ENCODE measurements at regions not wholly inside any gene's neighbourhood (a gene's known extent, or its start where the extent isn't known, plus 50 kb on each side); places are given as distances from the start of the nearest gene placed in this dataset.

- DNase-seq (ENCODE audit: low read depth in 4 of 4, low spot score in 2 of 4), result no peak
Measured at GRCh38 chr3:41018855-41019254, 180.4 kb upstream of the CTNNB1 start.

GRCh38 chr3:41024031-41024836 is 175.1 kb upstream of the CTNNB1 start:
- DNase-seq (ENCODE audit: low read depth in 4 of 4, low spot score in 2 of 4), result no peak

GRCh38 chr3:41026394-41027177 is 172.7 kb upstream of the CTNNB1 start:
- DNase-seq (ENCODE audit: low read depth in 4 of 4, low spot score in 2 of 4), result peak in 2 of 4 donors; percentile 22 to 48

- no peak for DNase-seq (ENCODE audit: low read depth in 4 of 4, low spot score in 2 of 4)
Measured at GRCh38 chr3:41029356-41029755, 169.9 kb upstream of the CTNNB1 start.

GRCh38 chr3:41030220-41030619 is 169.1 kb upstream of the CTNNB1 start:
- DNase-seq (ENCODE audit: low read depth in 4 of 4, low spot score in 2 of 4), result no peak

GRCh38 chr3:41031401-41031800 is 167.9 kb upstream of the CTNNB1 start:
- DNase-seq (ENCODE audit: low read depth in 4 of 4, low spot score in 2 of 4), result no peak

- no peak for DNase-seq (ENCODE audit: low read depth in 4 of 4, low spot score in 2 of 4)
Measured at GRCh38 chr3:41033956-41034519, 165.3 kb upstream of the CTNNB1 start.

GRCh38 chr3:41035456-41036022 is 163.8 kb upstream of the CTNNB1 start:
- no peak for DNase-seq (ENCODE audit: low read depth in 4 of 4, low spot score in 2 of 4)

- DNase-seq (ENCODE audit: low read depth in 4 of 4, low spot score in 2 of 4), result no peak
Measured at GRCh38 chr3:41037651-41038334, 161.5 kb upstream of the CTNNB1 start.

- DNase-seq (ENCODE audit: low read depth in 4 of 4, low spot score in 2 of 4), result no peak
Measured at GRCh38 chr3:41040256-41040655, 159.0 kb upstream of the CTNNB1 start.

GRCh38 chr3:41041462-41041861 is 157.8 kb upstream of the CTNNB1 start:
- no peak for DNase-seq (ENCODE audit: low read depth in 4 of 4, low spot score in 2 of 4)

GRCh38 chr3:41041899-41042298 is 157.4 kb upstream of the CTNNB1 start:
- DNase-seq (ENCODE audit: low read depth in 4 of 4, low spot score in 2 of 4), result no peak

- no peak for DNase-seq (ENCODE audit: low read depth in 4 of 4, low spot score in 2 of 4)
Measured at GRCh38 chr3:41044523-41044922, 154.8 kb upstream of the CTNNB1 start.

- DNase-seq (ENCODE audit: low read depth in 4 of 4, low spot score in 2 of 4), result no peak
Measured at GRCh38 chr3:41045491-41045890, 153.8 kb upstream of the CTNNB1 start.

- no peak for DNase-seq (ENCODE audit: low read depth in 4 of 4, low spot score in 2 of 4)
Measured at GRCh38 chr3:41050144-41050543, 149.2 kb upstream of the CTNNB1 start.

GRCh38 chr3:41053220-41053619 is 146.1 kb upstream of the CTNNB1 start:
- no peak for DNase-seq (ENCODE audit: low read depth in 4 of 4, low spot score in 2 of 4)

- no peak for DNase-seq (ENCODE audit: low read depth in 4 of 4, low spot score in 2 of 4)
Measured at GRCh38 chr3:41060106-41060505, 139.2 kb upstream of the CTNNB1 start.

GRCh38 chr3:41064070-41064469 is 135.2 kb upstream of the CTNNB1 start:
- DNase-seq (ENCODE audit: low read depth in 4 of 4, low spot score in 2 of 4), result no peak

GRCh38 chr3:41064526-41064925 is 134.8 kb upstream of the CTNNB1 start:
- no peak for DNase-seq (ENCODE audit: low read depth in 4 of 4, low spot score in 2 of 4)

GRCh38 chr3:41065340-41065739 is 134.0 kb upstream of the CTNNB1 start:
- no peak for DNase-seq (ENCODE audit: low read depth in 4 of 4, low spot score in 2 of 4)

- DNase-seq (ENCODE audit: low read depth in 4 of 4, low spot score in 2 of 4), result no peak
Measured at GRCh38 chr3:41073190-41073589, 126.1 kb upstream of the CTNNB1 start.

Data from left renal cortex interstitium (tissue), 4 donors.